ENCODE measurements at regions not wholly inside any gene's neighbourhood (a gene's known extent, or its start where the extent isn't known, plus 50 kb on each side); places are given as distances from the start of the nearest gene placed in this dataset.

DNA sequence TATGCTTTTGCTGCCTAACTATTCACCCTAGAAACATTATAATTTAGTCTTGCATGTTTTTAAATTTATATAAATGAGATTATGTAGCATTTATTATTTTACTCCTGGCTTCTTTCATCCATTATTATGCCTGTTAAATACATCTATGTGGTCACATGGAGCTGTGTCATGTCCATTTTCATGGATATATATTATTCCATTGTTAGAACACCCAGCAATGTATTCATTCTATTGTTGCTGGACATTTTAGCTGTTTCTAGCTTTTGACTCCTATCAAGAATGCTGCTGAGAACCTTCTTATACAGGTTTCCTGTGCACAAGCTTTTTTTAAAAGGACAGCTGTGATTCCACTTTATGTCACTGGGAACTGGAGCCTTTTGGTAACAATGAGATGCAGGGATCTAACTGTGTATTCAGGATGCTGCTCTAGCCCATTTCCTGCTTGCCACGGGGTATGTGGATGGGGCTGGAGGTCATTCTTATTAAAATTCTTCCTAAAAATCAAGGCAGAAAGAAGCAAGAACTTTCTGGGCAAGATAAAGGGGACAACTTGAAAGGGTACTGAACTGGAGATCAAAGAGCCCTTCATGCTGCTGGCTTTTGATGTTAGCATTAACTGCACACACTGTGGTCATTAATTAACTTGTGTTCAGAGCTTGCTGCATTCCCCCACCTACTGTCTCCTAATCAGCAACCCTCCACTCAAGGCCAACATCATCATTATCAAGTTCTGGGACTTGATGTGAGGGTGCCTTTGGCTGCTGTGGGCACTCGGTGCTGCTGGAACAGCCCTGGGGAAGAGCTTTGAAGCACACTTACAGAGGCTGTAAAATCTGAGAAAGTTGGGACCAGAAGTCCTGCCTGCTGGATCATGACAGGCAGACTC, 96.6 kb upstream of the AKIRIN2 start (continued):
- TF ChIP-seq ZNF580 (CRISPR knock-in tag; IDR thresholded peaks at IDR 0.05; ENCODE audit: borderline replicate concordance, low read depth) (peak; percentile 71; the same call in 1 of the 2 replicates), ZMAT3 (CRISPR knock-in tag; conservative IDR thresholded peaks at IDR 0.05) (0 out of 2 replicates have a peak, but pooled peaks have one; percentile 48), ZBTB34 (CRISPR knock-in tag; IDR thresholded peaks at IDR 0.05) (peak; percentile 65; the same call in 1 of the 2 replicates), ZMYM2 (CRISPR knock-in tag; IDR thresholded peaks at IDR 0.05) (peak; percentile 78), KDM2A (CRISPR knock-in tag; IDR thresholded peaks at IDR 0.05; ENCODE audit: borderline replicate concordance, low read depth) (peak; percentile 55; the same call in 1 of the 2 replicates), ZNF883 (CRISPR knock-in tag; IDR thresholded peaks at IDR 0.05; ENCODE audit: not compliant biosample characterization) (no peak), HOXA5 (CRISPR knock-in tag; IDR thresholded peaks at IDR 0.05) (peak; percentile 83), ZNF574 (CRISPR knock-in tag; IDR thresholded peaks at IDR 0.05) (peak; percentile 77), FOXP1 (IDR thresholded peaks at IDR 0.05) (peak; percentile 91), FOXP1 (CRISPR knock-in tag; IDR thresholded peaks at IDR 0.05) (peak; percentile 95), HMG20B (CRISPR knock-in tag; conservative IDR thresholded peaks at IDR 0.05) (peak; percentile 98), ZNF678 (CRISPR knock-in tag; IDR thresholded peaks at IDR 0.05) (no peak), MIER3 (CRISPR knock-in tag; IDR thresholded peaks at IDR 0.05; ENCODE audit: borderline replicate concordance) (peak; percentile 91; the same call in 1 of the 2 replicates), ZFP1 (CRISPR knock-in tag; IDR thresholded peaks at IDR 0.05) (peak; percentile 93), ZNF720 (CRISPR knock-in tag; IDR thresholded peaks at IDR 0.05) (no peak), SOX13 (IDR thresholded peaks at IDR 0.05) (peak; percentile 93), SOX13 (CRISPR knock-in tag; conservative IDR thresholded peaks at IDR 0.05 in 1 of 2, IDR thresholded peaks at IDR 0.05 in 1 of 2) (peak in 1 of 2 experiments; percentile 99; a peak in 2 of 4 replicates), XRCC5 (optimal IDR thresholded peaks at IDR 0.05; ENCODE audit: low read length) (peak; percentile 66), ZNF724P (CRISPR knock-in tag; IDR thresholded peaks at IDR 0.05; ENCODE audit: borderline replicate concordance) (no peak), ZNF878 (CRISPR knock-in tag; IDR thresholded peaks at IDR 0.05) (peak; percentile 89), PRPF4 (IDR thresholded peaks at IDR 0.05; ENCODE audit: low read depth, low read length, poor library complexity, severe bottlenecking) (no peak), ZNF619 (CRISPR knock-in tag; IDR thresholded peaks at IDR 0.05) (no peak)
- TF ChIP-seq, protein P1, sequence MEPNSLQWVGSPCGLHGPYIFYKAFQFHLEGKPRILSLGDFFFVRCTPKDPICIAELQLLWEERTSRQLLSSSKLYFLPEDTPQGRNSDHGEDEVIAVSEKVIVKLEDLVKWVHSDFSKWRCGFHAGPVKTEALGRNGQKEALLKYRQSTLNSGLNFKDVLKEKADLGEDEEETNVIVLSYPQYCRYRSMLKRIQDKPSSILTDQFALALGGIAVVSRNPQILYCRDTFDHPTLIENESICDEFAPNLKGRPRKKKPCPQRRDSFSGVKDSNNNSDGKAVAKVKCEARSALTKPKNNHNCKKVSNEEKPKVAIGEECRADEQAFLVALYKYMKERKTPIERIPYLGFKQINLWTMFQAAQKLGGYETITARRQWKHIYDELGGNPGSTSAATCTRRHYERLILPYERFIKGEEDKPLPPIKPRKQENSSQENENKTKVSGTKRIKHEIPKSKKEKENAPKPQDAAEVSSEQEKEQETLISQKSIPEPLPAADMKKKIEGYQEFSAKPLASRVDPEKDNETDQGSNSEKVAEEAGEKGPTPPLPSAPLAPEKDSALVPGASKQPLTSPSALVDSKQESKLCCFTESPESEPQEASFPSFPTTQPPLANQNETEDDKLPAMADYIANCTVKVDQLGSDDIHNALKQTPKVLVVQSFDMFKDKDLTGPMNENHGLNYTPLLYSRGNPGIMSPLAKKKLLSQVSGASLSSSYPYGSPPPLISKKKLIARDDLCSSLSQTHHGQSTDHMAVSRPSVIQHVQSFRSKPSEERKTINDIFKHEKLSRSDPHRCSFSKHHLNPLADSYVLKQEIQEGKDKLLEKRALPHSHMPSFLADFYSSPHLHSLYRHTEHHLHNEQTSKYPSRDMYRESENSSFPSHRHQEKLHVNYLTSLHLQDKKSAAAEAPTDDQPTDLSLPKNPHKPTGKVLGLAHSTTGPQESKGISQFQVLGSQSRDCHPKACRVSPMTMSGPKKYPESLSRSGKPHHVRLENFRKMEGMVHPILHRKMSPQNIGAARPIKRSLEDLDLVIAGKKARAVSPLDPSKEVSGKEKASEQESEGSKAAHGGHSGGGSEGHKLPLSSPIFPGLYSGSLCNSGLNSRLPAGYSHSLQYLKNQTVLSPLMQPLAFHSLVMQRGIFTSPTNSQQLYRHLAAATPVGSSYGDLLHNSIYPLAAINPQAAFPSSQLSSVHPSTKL (CRISPR knock-in tag; IDR thresholded peaks at IDR 0.05) = peak; percentile 99
